Type B pancreatic cell (in vitro differentiated cells): ENCODE measurements at regions not wholly inside any gene's neighbourhood (a gene's known extent, or its start where the extent isn't known, plus 50 kb on each side); places are given as distances from the start of the nearest gene placed in this dataset.
"Not testable (repeated sequence)": the region's sequence is repeated elsewhere in the genome, so short reads cannot be mapped to it uniquely, and the experiment has no call there.

Experiments
- DNase-seq: peaks from one replicate; pipeline ENCODE4 v3.0.0; 2021; ENCODE audit warnings: mixed read lengths; ENCODE audit not compliant: unreplicated experiment; ENCODE audit errors: extremely low spot score
- H3K27ac Mint-ChIP-seq: 2 replicates; pipeline ENCODE4 v1.8.0; 2021; ENCODE audit warnings: mild to moderate bottlenecking, mixed read lengths
- H3K27me3 Mint-ChIP-seq: 2 replicates; pipeline ENCODE4 v1.8.0; 2021; ENCODE audit warnings: mixed read lengths
- H3K36me3 Mint-ChIP-seq: 2 replicates; pipeline ENCODE4 v1.8.0; 2021; ENCODE audit warnings: mixed read lengths
- H3K4me1 Mint-ChIP-seq: one replicate; pipeline ENCODE4 v1.8.0; 2021; ENCODE audit warnings: mixed read lengths; ENCODE audit not compliant: unreplicated experiment
- H3K4me3 Mint-ChIP-seq: 2 replicates; pipeline ENCODE4 v1.8.0; 2021; ENCODE audit warnings: mild to moderate bottlenecking, mixed read lengths
- H3K9me3 Mint-ChIP-seq: 2 replicates; pipeline ENCODE4 v1.8.0; 2021; ENCODE audit warnings: mixed read lengths
- CTCF ChIP-seq: fragments of 200-600 bp; sonication (generic); conservative IDR thresholded peaks from 2 replicates; pipeline ENCODE4 v1.5.0; 2021; ENCODE audit warnings: antibody characterized with exemption, mild to moderate bottlenecking

- no peak for TF ChIP-seq CTCF
- H3K27ac Mint-ChIP-seq, result no peak overlapping the region
- no peaks in the 10 kb centered on the region for H3K36me3 Mint-ChIP-seq
- DNase-seq, result no peak
- H3K9me3 Mint-ChIP-seq, result no peaks in the 10 kb centered on the region
- H3K4me3 Mint-ChIP-seq, result no peak overlapping the region
- H3K27me3 Mint-ChIP-seq, result no peaks in the 10 kb centered on the region
- no peaks in the 10 kb centered on the region for H3K4me1 Mint-ChIP-seq
These were observed 715.3 kb upstream of the NEGR1 start for GRCh38 chr1:72997624-72998023.

GRCh38 chr1:72997041-72997440 is 714.7 kb upstream of the NEGR1 start:
- Mint-ChIP-seq H3K9me3 (no peaks in the 10 kb centered on the region), H3K27ac (no peak overlapping the region), H3K36me3 (no peaks in the 10 kb centered on the region), H3K4me3 (no peak overlapping the region), H3K27me3 (no peaks in the 10 kb centered on the region), H3K4me1 (no peaks in the 10 kb centered on the region)
- no peak for DNase-seq
- TF ChIP-seq CTCF, result no peak

- H3K27me3 Mint-ChIP-seq, result peaks cover 13% of the 10 kb centered on the region
- H3K4me3 Mint-ChIP-seq, H3K9me3 Mint-ChIP-seq, DNase-seq, H3K36me3 Mint-ChIP-seq, H3K4me1 Mint-ChIP-seq, H3K27ac Mint-ChIP-seq: not testable (repeated sequence)
These were observed 705.5 kb upstream of the NEGR1 start for GRCh38 chr1:72987871-72988270.

- no peak overlapping the region for H3K27ac Mint-ChIP-seq
- H3K4me1 Mint-ChIP-seq, result no peaks in the 10 kb centered on the region
- H3K9me3 Mint-ChIP-seq, result peaks cover 4% of the 10 kb centered on the region
- no peak for DNase-seq
- no peak overlapping the region for H3K4me3 Mint-ChIP-seq
- peaks cover 23% of the 10 kb centered on the region for H3K27me3 Mint-ChIP-seq
- H3K36me3 Mint-ChIP-seq, result no peaks in the 10 kb centered on the region
- no peak for TF ChIP-seq CTCF
These were observed 704.4 kb upstream of the NEGR1 start for GRCh38 chr1:72986591-72987290.

GRCh38 chr1:72985024-72985423 is 702.7 kb upstream of the NEGR1 start:
- H3K27ac Mint-ChIP-seq, DNase-seq, H3K4me1 Mint-ChIP-seq, H3K4me3 Mint-ChIP-seq, H3K9me3 Mint-ChIP-seq, H3K36me3 Mint-ChIP-seq: not testable (repeated sequence)
- H3K27me3 Mint-ChIP-seq, result peaks cover 23% of the 10 kb centered on the region

GRCh38 chr1:72983011-72983410 is 700.7 kb upstream of the NEGR1 start:
- not testable (repeated sequence) for DNase-seq, H3K27ac Mint-ChIP-seq, H3K4me1 Mint-ChIP-seq, H3K4me3 Mint-ChIP-seq, H3K36me3 Mint-ChIP-seq, H3K9me3 Mint-ChIP-seq
- peaks cover 23% of the 10 kb centered on the region for H3K27me3 Mint-ChIP-seq

GRCh38 chr1:72969461-72969860 is 687.1 kb upstream of the NEGR1 start:
- no peak overlapping the region for H3K4me3 Mint-ChIP-seq
- no peaks in the 10 kb centered on the region for H3K4me1 Mint-ChIP-seq
- H3K36me3 Mint-ChIP-seq, result no peaks in the 10 kb centered on the region
- no peaks in the 10 kb centered on the region for H3K9me3 Mint-ChIP-seq
- no peak overlapping the region for H3K27ac Mint-ChIP-seq
- no peak for TF ChIP-seq CTCF
- DNase-seq, result no peak
- H3K27me3 Mint-ChIP-seq, result no peaks in the 10 kb centered on the region
